ENCODE measurements at regions not wholly inside any gene's neighbourhood (a gene's known extent, or its start where the extent isn't known, plus 50 kb on each side); places are given as distances from the start of the nearest gene placed in this dataset.
A peak's percentile ranks its signal among the peaks of the same experiment; 100 is the strongest.

- no peaks in the 10 kb centered on the region for H3K4me1 ChIP-seq (ENCODE audit: control insufficient read depth, insufficient read depth, low read length)
- ChIA-PET POLR2A (no interaction called here), CTCF (interaction anchor here (0.6 to 2.4 kb wide), 2 partner anchors 151 to 604 kb away, joined by 3 to 13 read pairs; no protein-coding TSS in a partner anchor)
- H3K36me3 ChIP-seq (ENCODE audit: control insufficient read depth in 2 of 2, insufficient read depth in 1 of 2, low read length in 2 of 2) = no peaks in the 10 kb centered on the region
- H3K27ac ChIP-seq (ENCODE audit: extremely low read depth, low read depth, low read length) = no peak overlapping the region
- TF ChIP-seq GLIS1 (tag by site-specific recombination; IDR thresholded peaks at IDR 0.05) = peak; percentile 94
- no peak for TF ChIP-seq ZNF549 (tag by site-specific recombination; IDR thresholded peaks at IDR 0.05)
- no peak for TF ChIP-seq ZNF555 (tag by site-specific recombination; conservative IDR thresholded peaks at IDR 0.05)
- no peaks in the 10 kb centered on the region for H3K9me3 ChIP-seq (ENCODE audit: control insufficient read depth, insufficient read depth, low read depth, low read length)
- H3K4me3 ChIP-seq (ENCODE audit: low read depth, low read length) = no peak overlapping the region
These were observed 145.8 kb downstream of the EMX2 start for GRCh38 chr10:117688358-117688757.

- Histone ChIP-seq H3K36me3 (ENCODE audit: control insufficient read depth in 2 of 2, insufficient read depth in 1 of 2, low read length in 2 of 2) (no peaks in the 10 kb centered on the region), H3K27ac (ENCODE audit: extremely low read depth, low read depth, low read length) (no peak overlapping the region), H3K4me1 (ENCODE audit: control insufficient read depth, insufficient read depth, low read length) (no peaks in the 10 kb centered on the region), H3K4me3 (ENCODE audit: low read depth, low read length) (no peak overlapping the region), H3K9me3 (ENCODE audit: control insufficient read depth, insufficient read depth, low read depth, low read length) (no peaks in the 10 kb centered on the region)
- no peak for TF ChIP-seq ZNF362 (tag by site-specific recombination; IDR thresholded peaks at IDR 0.05)
- ChIA-PET CTCF (no interaction called here), POLR2A (no interaction called here)
These were observed 147.0 kb downstream of the EMX2 start for GRCh38 chr10:117689566-117689965.

GRCh38 chr10:117690359-117690758, 147.8 kb downstream of the EMX2 start:
- Histone ChIP-seq H3K9me3 (ENCODE audit: control insufficient read depth, insufficient read depth, low read depth, low read length) (no peaks in the 10 kb centered on the region), H3K4me3 (ENCODE audit: low read depth, low read length) (no peak overlapping the region), H3K36me3 (ENCODE audit: control insufficient read depth in 2 of 2, insufficient read depth in 1 of 2, low read length in 2 of 2) (no peaks in the 10 kb centered on the region), H3K4me1 (ENCODE audit: control insufficient read depth, insufficient read depth, low read length) (no peaks in the 10 kb centered on the region), H3K27ac (ENCODE audit: extremely low read depth, low read depth, low read length) (no peak overlapping the region)
- CTCF ChIA-PET = interaction anchor here (0.7 kb wide), 1 partner anchor 259 kb away, joined by 3 read pairs; no protein-coding TSS in a partner anchor
- TF ChIP-seq ZNF626 (tag by site-specific recombination; IDR thresholded peaks at IDR 0.05) (no peak), PBX3 (CRISPR knock-in tag; IDR thresholded peaks at IDR 0.05) (no peak), ZBTB21 (tag by site-specific recombination; IDR thresholded peaks at IDR 0.05) (no peak), ZBTB11 (tag by site-specific recombination; conservative IDR thresholded peaks at IDR 0.05; ENCODE audit: low read depth) (no peak), ZNF777 (tag by site-specific recombination; IDR thresholded peaks at IDR 0.05; ENCODE audit: borderline replicate concordance) (no peak), ZNF19 (tag by site-specific recombination; IDR thresholded peaks at IDR 0.05; ENCODE audit: low read depth) (no peak)
- POLR2A ChIA-PET = interaction anchor here (0.6 kb wide), 1 partner anchor 126 kb away, joined by 5 read pairs; no protein-coding TSS in a partner anchor

GRCh38 chr10:117694190-117694589, 151.6 kb downstream of the EMX2 start:
- no peak overlapping the region for H3K4me3 ChIP-seq (ENCODE audit: low read depth, low read length)
- H3K9me3 ChIP-seq (ENCODE audit: control insufficient read depth, insufficient read depth, low read depth, low read length) = no peaks in the 10 kb centered on the region
- H3K4me1 ChIP-seq (ENCODE audit: control insufficient read depth, insufficient read depth, low read length) = no peaks in the 10 kb centered on the region
- H3K27ac ChIP-seq (ENCODE audit: extremely low read depth, low read depth, low read length) = no peak overlapping the region
- ChIA-PET CTCF (no interaction called here), POLR2A (interaction anchor here (0.5 kb wide), 1 partner anchor 152 kb away, joined by 5 read pairs; the partner anchor contains the start of gene EMX2)
- no peaks in the 10 kb centered on the region for H3K36me3 ChIP-seq (ENCODE audit: control insufficient read depth in 2 of 2, insufficient read depth in 1 of 2, low read length in 2 of 2)
- TF ChIP-seq ZNF239 (tag by site-specific recombination; IDR thresholded peaks at IDR 0.05) (no peak), ZNF514 (tag by site-specific recombination; IDR thresholded peaks at IDR 0.05) (no peak)
